ENCODE measurements at regions not wholly inside any gene's neighbourhood (a gene's known extent, or its start where the extent isn't known, plus 50 kb on each side); places are given as distances from the start of the nearest gene placed in this dataset.
A peak's percentile ranks its signal among the peaks of the same experiment; 100 is the strongest.
"Not testable (repeated sequence)": the region's sequence is repeated elsewhere in the genome, so short reads cannot be mapped to it uniquely, and the experiment has no call there.

DNA sequence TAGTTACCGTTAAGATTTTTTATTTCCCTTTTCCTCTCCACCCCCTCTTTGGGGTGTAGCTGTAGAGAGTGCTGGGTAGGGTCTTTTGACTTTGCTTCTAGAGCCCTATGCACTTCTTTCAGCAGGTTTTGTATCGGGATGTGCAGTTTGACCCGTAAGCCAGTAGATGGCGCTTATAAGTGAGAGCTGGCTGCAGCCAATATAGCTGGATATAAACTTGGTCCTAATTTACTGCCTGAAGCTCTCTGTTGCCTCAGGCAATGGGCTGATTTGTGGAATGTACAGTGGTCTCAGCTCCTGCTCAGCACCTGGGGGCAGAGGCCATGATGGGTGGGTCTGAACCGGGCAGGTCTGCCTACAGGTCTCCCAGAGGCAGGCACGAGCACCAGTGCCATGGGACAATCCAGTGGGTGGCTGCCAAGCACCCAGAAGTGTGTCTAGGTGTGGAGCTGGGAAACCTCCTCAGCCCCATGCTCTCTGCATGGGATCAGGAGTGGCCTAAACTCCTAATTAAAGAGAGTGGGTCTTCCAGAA, 146.5 kb downstream of the SPANXN1 start:
- DNase-seq = no peak

DNA sequence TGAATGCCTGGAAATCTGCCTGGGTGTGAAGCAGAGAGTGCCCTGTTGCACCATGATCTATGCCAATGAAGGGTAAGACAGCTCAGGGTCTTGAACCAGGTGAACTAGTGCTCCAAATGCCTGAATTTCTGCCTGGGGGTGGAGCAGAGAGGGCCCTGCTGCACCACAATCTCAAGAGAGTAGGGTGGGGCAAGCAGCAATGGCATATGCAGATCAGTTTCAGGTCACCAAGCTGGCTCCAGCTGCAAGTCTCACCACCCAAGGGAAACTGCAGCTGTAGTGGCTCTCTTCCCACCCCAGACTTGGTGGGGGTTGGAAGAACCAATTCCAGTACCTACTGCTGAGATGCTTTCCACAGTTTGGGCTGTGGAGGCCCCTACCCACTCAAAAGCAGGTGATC, 147.0 kb downstream of the SPANXN1 start:
- H3K27ac Mint-ChIP-seq = no peak overlapping the region
- no peaks in the 10 kb centered on the region for H3K4me1 Mint-ChIP-seq
- peaks cover 0 to 24% (median 2%) of the 10 kb centered on the region in 6 donors for H3K9me3 Mint-ChIP-seq
- H3K4me3 Mint-ChIP-seq = no peak overlapping the region
- no peak for DNase-seq
- H3K36me3 Mint-ChIP-seq = no peaks in the 10 kb centered on the region
- H3K27me3 Mint-ChIP-seq (ENCODE audit: low read depth in 3 of 3) = peaks cover 0 to 2% (median 0%) of the 10 kb centered on the region in 3 donors

More for the DNA sequence above, 146.5 kb downstream of the SPANXN1 start:
- peaks cover 0 to 2% (median 0%) of the 10 kb centered on the region in 3 donors for H3K27me3 Mint-ChIP-seq (ENCODE audit: low read depth in 3 of 3)
- H3K9me3 Mint-ChIP-seq = peaks cover 0 to 24% (median 2%) of the 10 kb centered on the region in 6 donors
- no peak overlapping the region for H3K27ac Mint-ChIP-seq
- H3K36me3 Mint-ChIP-seq = no peaks in the 10 kb centered on the region
- no peak overlapping the region for H3K4me3 Mint-ChIP-seq
- H3K4me1 Mint-ChIP-seq = no peaks in the 10 kb centered on the region

DNA sequence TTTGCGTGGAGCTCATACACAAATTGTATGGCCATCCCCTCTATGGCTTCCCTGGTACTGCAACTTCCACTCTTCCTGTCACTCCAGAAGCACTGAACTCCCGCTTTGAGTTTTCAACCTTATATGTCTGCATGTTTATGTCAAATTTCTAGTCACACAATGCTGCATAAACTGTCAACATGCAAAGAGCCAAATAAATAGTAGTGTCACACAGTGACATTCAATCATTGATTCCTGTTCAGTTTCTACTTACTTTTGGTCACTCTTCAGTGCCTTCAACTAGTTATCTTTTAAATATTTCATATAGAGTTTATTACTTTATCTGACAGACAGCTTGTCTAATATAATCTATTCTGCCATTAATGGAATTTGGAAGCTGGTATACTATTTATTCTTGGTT, 149.3 kb downstream of the SPANXN1 start:
- H3K27ac Mint-ChIP-seq = no peak overlapping the region
- peaks cover 0 to 24% (median 0%) of the 10 kb centered on the region in 6 donors for H3K9me3 Mint-ChIP-seq
- no peak overlapping the region for H3K4me3 Mint-ChIP-seq
- no peaks in the 10 kb centered on the region for H3K4me1 Mint-ChIP-seq
- no peaks in the 10 kb centered on the region for H3K27me3 Mint-ChIP-seq (ENCODE audit: low read depth in 3 of 3)
- DNase-seq = no peak
- H3K36me3 Mint-ChIP-seq = no peaks in the 10 kb centered on the region

DNA sequence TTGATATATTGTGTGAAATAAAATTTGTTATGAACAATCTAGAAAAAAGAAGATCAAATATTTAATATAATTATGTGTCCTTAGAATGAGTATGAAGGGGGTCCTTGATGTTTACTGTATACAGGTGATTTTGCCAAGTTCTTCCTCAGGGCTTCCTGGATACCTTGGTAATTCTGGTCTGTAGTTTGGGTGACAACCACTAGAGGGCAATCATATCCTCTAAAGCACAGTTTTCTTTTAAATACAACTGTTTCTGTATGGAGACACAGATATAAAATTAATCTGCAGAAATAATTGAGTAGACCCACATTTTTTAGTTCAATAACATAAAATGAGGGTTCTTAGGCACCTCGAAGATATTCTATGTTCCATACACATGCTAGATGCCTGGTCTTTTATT, 157.7 kb downstream of the SPANXN1 start:
- peaks cover 0 to 3% (median 0%) of the 10 kb centered on the region in 3 donors for H3K27me3 Mint-ChIP-seq (ENCODE audit: low read depth in 3 of 3)
- peak in 1 of 3 donors; percentile 8 for DNase-seq
- H3K27ac Mint-ChIP-seq = no peak overlapping the region

DNA sequence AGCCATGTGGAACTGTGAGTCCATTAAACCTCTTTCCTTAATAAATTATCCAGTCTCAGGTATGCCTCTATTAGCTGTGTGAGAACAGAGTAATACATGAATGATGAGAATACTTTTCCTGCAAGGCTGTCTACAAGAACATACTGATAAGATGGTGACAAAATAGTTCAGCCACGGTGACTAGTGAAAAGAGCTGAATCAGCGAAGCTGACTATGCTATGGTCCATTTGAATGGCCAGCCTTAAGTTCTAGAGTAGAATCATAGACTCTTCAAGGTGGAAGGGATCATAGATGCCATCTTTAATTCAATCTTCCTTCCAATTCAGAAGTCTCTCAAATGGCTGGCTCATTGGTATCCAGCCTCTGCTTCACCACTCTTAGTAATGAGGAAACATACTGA, 163.3 kb downstream of the SPANXN1 start:
- peaks cover 0 to 2% (median 0%) of the 10 kb centered on the region in 3 donors for H3K27me3 Mint-ChIP-seq (ENCODE audit: low read depth in 3 of 3)

More for the DNA sequence above, 157.7 kb downstream of the SPANXN1 start:
- no peaks in the 10 kb centered on the region for H3K9me3 Mint-ChIP-seq
- H3K36me3 Mint-ChIP-seq = no peaks in the 10 kb centered on the region
- H3K4me3 Mint-ChIP-seq = no peak overlapping the region
- H3K4me1 Mint-ChIP-seq = no peaks in the 10 kb centered on the region

DNA sequence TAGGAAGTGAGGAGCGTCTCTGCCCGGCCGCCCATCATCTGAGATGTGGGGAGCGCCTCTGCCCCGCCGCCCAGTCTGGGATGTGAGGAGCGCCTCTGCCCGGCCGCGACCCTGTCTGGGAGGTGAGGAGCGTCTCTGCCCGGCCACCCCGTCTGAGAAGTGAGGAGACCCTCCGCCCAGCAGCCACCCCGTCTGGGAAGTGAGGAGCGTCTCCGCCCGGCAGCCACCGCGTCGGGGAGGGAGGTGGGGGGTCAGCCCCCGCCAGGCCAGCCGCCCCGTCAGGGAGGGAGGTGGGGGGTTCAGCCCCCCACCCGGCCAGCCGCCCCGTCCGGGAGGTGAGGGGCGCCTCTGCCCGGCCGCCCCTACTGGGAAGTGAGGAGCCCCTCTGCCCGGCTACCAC, 188.9 kb downstream of the SPANXN1 start:
- H3K4me3 Mint-ChIP-seq; DNase-seq; H3K27ac Mint-ChIP-seq; H3K27me3 Mint-ChIP-seq (ENCODE audit: low read depth in 3 of 3); H3K36me3 Mint-ChIP-seq; H3K4me1 Mint-ChIP-seq; H3K9me3 Mint-ChIP-seq: not testable (repeated sequence)

More for the DNA sequence above, 163.3 kb downstream of the SPANXN1 start:
- DNase-seq = no peak
- H3K9me3 Mint-ChIP-seq = no peaks in the 10 kb centered on the region
- H3K36me3 Mint-ChIP-seq = no peaks in the 10 kb centered on the region
- H3K27ac Mint-ChIP-seq = no peak overlapping the region
- H3K4me3 Mint-ChIP-seq = no peak overlapping the region
- no peaks in the 10 kb centered on the region for H3K4me1 Mint-ChIP-seq

DNA sequence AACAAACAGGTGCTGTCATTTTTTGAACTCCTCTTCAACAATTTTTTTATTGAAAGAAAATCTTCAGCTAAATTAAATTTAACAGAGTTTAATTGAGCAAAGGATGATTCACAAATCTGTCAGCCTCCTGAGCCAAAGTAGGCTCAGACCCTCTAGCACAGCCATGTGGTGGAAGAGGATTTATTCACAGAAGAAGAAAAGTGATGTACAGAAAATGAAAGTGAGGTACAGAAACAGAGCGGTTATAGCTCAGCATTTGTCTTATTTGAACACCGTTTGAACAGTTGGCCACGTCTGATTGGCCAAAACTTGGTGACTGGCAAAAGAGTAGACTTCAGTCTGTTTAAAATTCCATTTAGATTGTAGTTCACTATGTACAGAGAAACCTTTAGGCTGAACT, 217.3 kb downstream of the SPANXN1 start:
- H3K27ac Mint-ChIP-seq = no peak overlapping the region
- DNase-seq = no peak

DNA sequence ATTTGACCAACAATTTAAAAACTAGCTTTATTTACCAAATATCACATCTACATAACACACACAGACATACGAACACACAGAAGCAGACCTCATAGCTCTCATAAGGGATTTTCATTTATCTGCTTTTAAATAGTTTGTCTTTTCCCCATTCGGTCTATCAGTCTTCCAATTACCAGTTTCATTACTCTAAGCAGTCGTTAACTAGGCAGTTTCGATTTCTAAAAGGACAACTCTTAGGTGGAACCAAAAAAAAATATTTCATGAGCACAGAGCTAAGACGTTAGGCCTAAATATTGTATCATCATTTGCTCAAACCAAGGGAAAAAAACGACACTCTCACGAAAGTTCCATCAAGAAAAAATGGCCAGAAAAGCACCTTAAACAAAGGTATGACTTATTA, 228.4 kb downstream of the SPANXN1 start:
- no peaks in the 10 kb centered on the region for H3K4me1 Mint-ChIP-seq
- DNase-seq = no peak
- H3K9me3 Mint-ChIP-seq = peaks cover 0 to 2% (median 0%) of the 10 kb centered on the region in 6 donors
- no peaks in the 10 kb centered on the region for H3K36me3 Mint-ChIP-seq
- no peak overlapping the region for H3K4me3 Mint-ChIP-seq
- peaks cover 0 to 2% (median 0%) of the 10 kb centered on the region in 3 donors for H3K27me3 Mint-ChIP-seq (ENCODE audit: low read depth in 3 of 3)
- no peak overlapping the region for H3K27ac Mint-ChIP-seq

More for the DNA sequence above, 217.3 kb downstream of the SPANXN1 start:
- H3K9me3 Mint-ChIP-seq = peaks cover 3 to 12% (median 5%) of the 10 kb centered on the region in 6 donors
- H3K4me3 Mint-ChIP-seq = no peak overlapping the region
- no peaks in the 10 kb centered on the region for H3K4me1 Mint-ChIP-seq
- no peaks in the 10 kb centered on the region for H3K36me3 Mint-ChIP-seq
- H3K27me3 Mint-ChIP-seq (ENCODE audit: low read depth in 3 of 3) = peaks cover 0 to 1% (median 0%) of the 10 kb centered on the region in 3 donors

DNA sequence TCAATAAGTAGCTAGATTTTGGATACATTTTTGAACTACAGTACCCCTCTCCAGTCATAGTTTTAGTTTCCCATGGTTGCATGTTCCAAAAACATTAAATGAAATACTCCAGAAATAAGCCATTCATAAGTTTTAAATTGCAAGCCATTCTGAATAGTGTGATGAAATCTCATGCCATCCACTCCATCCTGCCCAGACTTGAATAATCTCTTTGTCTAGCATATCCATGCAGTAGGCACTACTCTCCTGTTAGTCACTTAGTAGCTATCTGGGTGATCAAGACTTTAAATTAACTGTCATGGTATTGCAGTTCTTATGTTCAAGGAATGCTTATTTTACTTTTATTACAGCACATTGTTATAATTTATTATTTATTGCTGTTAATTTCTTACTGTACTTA, 237.4 kb downstream of the SPANXN1 start:
- H3K9me3 Mint-ChIP-seq = peaks cover 0 to 12% (median 3%) of the 10 kb centered on the region in 6 donors
- H3K4me3 Mint-ChIP-seq = no peak overlapping the region
- no peak for DNase-seq
- H3K4me1 Mint-ChIP-seq = no peaks in the 10 kb centered on the region
- H3K27ac Mint-ChIP-seq = no peak overlapping the region
- no peaks in the 10 kb centered on the region for H3K36me3 Mint-ChIP-seq
- peaks cover 0 to 2% (median 0%) of the 10 kb centered on the region in 3 donors for H3K27me3 Mint-ChIP-seq (ENCODE audit: low read depth in 3 of 3)

DNA sequence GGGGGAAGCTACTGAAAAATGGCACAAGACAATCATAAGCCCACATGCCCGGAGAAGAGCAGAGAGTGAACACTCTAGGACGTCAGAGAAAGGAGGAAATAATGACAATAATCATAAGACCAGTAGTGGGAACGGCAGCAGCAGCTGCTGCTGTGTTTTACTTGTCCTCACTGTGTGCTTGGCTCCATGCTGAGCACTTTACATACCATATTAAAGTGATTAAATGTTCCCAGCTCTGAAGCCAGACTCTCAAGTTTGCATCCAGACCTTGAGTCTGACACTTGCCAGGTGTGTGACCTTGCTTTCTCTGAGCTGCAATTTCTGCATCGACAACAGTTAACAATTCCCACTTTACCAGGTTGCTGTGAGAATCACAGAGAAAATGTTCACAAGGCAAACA, 255.4 kb downstream of the SPANXN1 start:
- peaks cover 0 to 2% (median 1%) of the 10 kb centered on the region in 3 donors for H3K27me3 Mint-ChIP-seq (ENCODE audit: low read depth in 3 of 3)
- H3K36me3 Mint-ChIP-seq = no peaks in the 10 kb centered on the region
- peaks cover 4 to 13% (median 7%) of the 10 kb centered on the region in 6 donors for H3K9me3 Mint-ChIP-seq
- H3K27ac Mint-ChIP-seq = no peak overlapping the region
- no peak overlapping the region for H3K4me3 Mint-ChIP-seq
- H3K4me1 Mint-ChIP-seq = peaks cover 0 to 8% of the 10 kb centered on the region in 2 donors
- DNase-seq = no peak

DNA sequence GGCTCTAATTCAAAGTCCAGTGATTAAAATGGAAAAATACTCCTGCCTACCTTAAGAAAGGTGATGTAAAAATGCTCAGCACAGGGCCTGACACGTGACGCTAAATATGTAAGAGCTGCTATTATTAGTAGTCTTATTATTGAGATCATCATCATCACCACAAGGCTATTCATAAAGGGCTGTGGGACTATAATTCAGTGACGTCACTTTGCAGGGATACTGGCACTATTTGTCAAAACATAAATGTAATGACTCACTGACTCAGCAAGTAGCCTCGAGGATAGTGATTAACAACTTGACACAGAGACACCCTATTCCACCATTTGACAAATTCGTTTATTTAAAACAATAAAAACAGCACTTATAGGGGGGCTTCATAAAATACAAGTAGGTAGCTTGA, 258.9 kb downstream of the SPANXN1 start:
- Mint-ChIP-seq H3K4me3 (no peak overlapping the region), H3K36me3 (no peaks in the 10 kb centered on the region), H3K27me3 (ENCODE audit: low read depth in 3 of 3) (peaks cover 0 to 1% (median 0%) of the 10 kb centered on the region in 3 donors), H3K27ac (no peak overlapping the region), H3K4me1 (peaks cover 0 to 8% of the 10 kb centered on the region in 2 donors), H3K9me3 (peaks cover 4 to 17% (median 9%) of the 10 kb centered on the region in 6 donors)
- DNase-seq = no peak

DNA sequence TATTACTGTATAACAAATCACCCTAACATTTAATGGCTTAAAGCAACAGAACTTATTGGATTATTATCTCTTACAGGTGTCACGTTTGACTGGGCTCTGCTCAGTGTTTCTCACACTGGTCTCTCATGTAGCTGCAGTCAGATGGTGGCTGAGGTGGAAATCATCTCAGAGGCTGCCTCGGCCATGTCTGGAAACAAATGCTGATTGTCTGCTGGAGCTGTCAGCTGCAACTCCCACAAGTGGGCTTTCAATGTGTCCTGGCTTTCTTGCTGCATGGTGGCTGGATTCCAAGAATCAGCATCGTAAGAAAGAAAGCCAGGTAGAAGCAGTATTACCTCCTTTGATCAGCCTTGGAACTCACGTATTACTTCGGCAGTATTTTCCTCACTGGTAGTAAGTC, 277.6 kb downstream of the SPANXN1 start:
- Mint-ChIP-seq H3K4me3 (no peak overlapping the region), H3K9me3 (peaks cover 0 to 6% (median 2%) of the 10 kb centered on the region in 6 donors)

DNA sequence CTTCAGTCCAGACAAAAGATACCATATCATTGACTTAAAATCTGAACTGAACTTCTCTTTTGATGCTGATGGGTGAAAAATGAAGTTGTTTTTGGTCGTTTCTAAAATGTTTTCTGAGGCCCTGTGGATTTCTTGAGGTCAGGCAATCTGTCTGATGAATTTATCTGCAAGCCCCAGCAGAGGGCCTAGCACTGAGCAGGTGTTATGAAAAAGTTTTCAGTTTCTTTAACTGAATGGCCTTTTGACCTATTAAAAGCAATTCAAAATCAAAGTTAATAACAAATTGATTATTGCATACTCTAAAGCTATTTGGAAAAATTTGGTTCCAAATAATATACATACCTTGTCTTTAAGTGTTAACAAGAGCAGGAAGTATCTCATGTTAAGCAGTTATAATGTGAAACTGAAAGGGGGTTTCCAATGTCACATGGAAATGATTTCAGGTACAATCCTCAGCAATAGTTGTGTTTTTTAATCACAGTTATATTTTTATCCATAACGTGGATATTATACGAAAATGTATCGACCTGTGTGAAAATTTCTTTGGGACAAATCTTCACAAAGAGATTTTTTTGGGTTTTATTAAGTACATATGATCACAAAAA, 285.0 kb downstream of the SPANXN1 start:
- no peak overlapping the region for H3K4me3 Mint-ChIP-seq
- no peaks in the 10 kb centered on the region for H3K4me1 Mint-ChIP-seq
- H3K36me3 Mint-ChIP-seq = no peaks in the 10 kb centered on the region
- peaks cover 0 to 2% (median 0%) of the 10 kb centered on the region in 3 donors for H3K27me3 Mint-ChIP-seq (ENCODE audit: low read depth in 3 of 3)
- no peak for DNase-seq
- no peak overlapping the region for H3K27ac Mint-ChIP-seq
- peaks cover 0 to 8% (median 3%) of the 10 kb centered on the region in 6 donors for H3K9me3 Mint-ChIP-seq

More for the DNA sequence above, 277.6 kb downstream of the SPANXN1 start:
- Mint-ChIP-seq H3K27me3 (ENCODE audit: low read depth in 3 of 3) (peaks cover 0 to 2% (median 0%) of the 10 kb centered on the region in 3 donors), H3K36me3 (no peaks in the 10 kb centered on the region), H3K27ac (no peak overlapping the region), H3K4me1 (no peaks in the 10 kb centered on the region)
- no peak for DNase-seq

DNA sequence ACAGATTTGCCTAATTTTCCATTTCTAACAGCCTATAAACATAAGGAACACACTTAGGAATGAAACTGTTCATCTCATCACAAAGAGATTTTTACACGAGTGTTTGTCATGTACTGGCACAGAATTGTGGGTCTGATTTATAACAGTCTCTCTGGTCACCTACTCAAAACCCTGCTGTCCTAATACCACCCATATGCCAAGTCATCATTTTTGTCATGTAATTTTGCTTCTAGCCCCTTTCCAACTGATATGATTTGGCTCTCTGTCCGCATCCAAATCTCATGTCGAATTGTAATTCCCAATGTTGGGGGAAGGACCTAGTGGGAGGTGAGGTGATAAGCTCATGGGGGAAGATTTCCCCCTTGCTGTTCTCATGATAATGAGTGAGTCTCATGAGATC, 284.1 kb upstream of the SLITRK2 start:
- no peaks in the 10 kb centered on the region for H3K27me3 Mint-ChIP-seq (ENCODE audit: low read depth in 3 of 3)
- no peak overlapping the region for H3K4me3 Mint-ChIP-seq
- H3K27ac Mint-ChIP-seq = no peak overlapping the region
- no peaks in the 10 kb centered on the region for H3K4me1 Mint-ChIP-seq
- no peak for DNase-seq
- H3K9me3 Mint-ChIP-seq = peaks cover 0 to 7% (median 3%) of the 10 kb centered on the region in 6 donors
- no peaks in the 10 kb centered on the region for H3K36me3 Mint-ChIP-seq
